ENCODE measurements at regions not wholly inside any gene's neighbourhood (a gene's known extent, or its start where the extent isn't known, plus 50 kb on each side); places are given as distances from the start of the nearest gene placed in this dataset.
"Not testable (repeated sequence)": the region's sequence is repeated elsewhere in the genome, so short reads cannot be mapped to it uniquely, and the experiment has no call there.

DNA sequence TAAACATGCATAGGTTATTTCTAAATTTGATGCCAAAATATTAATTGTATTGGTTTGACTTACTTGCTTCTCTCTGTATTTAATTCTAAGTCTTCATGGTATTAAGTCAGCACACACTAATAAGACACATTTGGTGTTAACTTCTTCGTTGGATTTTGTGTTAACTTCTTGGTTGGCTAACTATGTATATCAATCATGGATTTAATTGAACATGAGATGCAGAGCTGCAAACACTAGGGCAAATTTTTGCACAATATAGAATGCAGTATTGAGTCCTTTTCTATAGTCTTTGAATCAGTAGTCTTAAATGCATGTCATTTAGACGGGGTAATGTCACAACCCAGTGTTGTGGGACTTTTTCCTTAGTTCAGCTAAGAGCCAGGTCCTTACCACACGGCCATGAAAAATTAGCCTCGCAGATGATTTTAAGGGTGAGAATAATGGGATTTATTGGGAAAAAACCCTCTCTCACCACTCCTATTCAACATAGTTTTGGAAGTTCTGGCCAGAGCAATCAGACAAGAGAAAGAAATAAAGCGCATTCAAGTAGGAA, 142.9 kb upstream of the TRIM24 start:
- DNase-seq (ENCODE audit: low spot score) = no peak

DNA sequence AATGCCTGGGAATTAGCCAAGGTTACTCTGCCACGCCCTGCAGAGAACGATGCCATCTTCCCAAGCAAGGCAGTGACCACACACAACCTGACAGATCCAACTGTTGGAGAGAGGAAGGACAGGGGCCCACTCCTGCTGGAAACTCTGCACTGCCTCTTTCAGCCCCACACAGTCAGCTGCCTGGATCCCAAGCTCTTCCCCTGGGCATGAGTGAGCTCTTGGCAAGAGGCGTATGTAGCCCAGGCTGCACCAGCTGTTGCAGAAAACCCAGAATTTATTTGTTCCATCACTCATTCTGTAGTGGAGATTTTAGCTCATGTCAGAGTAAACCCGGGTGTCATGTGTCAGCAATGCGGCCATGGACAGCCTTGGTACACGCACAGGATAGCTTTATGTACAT, 135.1 kb upstream of the TRIM24 start:
- no peak for DNase-seq (ENCODE audit: low spot score)

DNA sequence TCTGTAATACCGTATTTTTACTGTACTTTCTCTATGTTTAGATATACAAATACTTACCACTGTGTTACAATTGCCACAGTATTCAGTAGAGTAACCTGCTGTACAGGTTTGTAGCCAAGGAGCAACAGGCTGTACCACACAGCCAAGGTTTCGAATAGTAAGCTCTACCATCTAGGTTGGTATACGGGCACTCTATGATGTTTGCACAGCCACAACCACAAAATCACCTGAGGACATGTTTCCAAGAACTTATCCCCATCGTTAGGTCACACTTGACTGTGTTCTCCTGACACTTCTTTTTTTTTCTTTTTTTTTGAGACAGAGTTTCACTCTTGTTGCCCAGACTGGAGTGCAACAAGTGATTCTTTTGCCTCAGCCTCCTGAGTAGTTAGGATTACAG, 134.6 kb upstream of the TRIM24 start:
- DNase-seq (ENCODE audit: low spot score) = no peak

GRCh38 chr7:138328215-138328614, 131.8 kb upstream of the TRIM24 start:
- DNase-seq (ENCODE audit: low spot score) = peak; percentile 13

DNA sequence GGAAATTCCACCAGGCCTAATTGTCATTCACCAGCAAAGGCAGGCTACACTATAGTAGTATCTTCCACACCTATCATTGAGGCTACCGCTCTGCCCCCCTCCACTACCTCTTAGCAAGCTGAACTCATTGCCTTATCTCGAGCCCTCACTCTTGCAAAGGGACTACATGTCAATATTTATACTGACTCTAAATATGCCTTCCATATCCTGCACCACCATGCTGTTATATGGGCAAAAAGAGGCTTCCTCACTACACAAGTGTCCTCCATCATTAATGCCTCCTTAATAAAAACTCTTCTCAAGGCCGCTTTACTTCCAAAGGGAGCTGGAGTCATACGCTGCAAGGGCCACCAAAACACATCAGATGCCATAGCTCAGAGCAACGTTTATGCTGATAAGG, 127.2 kb upstream of the TRIM24 start:
- DNase-seq (ENCODE audit: low spot score) = not testable (repeated sequence)

- peak; percentile 84 for DNase-seq (ENCODE audit: low spot score)
These were observed 121.7 kb upstream of the TRIM24 start for GRCh38 chr7:138338361-138338760.

DNA sequence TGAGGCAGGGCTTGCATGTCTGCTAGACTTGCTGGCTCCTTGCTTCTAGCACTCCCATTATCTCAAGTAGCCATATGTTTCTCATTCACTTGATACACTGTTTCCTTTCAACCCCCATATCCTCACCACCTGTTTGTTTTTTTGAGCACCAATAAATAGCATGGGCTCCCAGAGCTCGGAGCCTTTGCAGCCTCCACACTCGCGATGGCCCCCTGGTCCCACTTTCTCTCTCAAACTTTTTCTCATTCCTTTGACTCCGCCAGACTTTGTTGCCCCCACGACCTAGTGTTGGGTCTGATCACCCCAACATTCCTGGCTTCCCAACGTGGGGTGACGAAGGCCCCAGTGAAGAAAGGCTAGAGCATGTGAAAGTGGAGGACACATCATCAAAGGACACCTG, 120.8 kb upstream of the TRIM24 start:
- not testable (repeated sequence) for DNase-seq (ENCODE audit: low spot score)

DNA sequence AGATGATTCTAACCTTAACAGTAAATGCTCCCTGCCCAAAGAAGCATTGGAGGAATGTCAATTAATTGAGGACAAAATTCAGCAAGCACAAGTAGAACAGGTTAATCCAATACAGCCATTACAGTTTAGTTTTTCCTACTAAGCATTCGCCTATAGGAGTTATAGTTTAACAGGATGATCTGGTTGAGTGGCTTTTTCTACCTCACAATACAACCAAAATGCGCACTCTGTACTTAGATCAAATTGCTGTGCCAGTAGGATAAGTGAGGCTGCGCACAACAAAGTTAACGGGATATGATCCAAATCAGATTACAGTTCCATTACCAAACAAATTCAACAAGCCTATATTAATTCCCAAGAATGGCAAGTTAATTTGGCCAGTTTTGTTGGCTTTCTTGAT, 117.1 kb upstream of the TRIM24 start:
- DNase-seq (ENCODE audit: low spot score) = no peak

GRCh38 chr7:138345567-138345966, 114.5 kb upstream of the TRIM24 start:
- no peak for DNase-seq (ENCODE audit: low spot score)

DNA sequence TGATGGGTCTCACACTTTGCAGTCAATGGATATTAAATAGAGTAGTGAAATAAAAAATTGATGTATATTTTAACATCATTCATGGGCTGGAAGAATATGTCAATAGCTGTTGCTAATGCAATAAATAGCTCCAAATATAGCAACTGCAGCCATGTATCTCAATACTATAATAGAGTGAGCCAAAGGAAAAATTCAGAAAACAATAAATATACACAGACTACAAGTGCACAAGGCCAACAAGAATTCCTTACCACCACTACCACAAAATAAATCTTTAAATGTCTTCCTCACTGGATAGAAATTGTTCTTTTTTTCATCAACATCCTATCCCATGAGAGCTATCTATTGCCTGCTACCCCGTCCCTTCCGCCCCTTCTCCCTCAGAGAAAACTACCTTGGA, 113.1 kb upstream of the TRIM24 start:
- no peak for DNase-seq (ENCODE audit: low spot score)

GRCh38 chr7:138349841-138350700, 110.0 kb upstream of the TRIM24 start:
- DNase-seq (ENCODE audit: low spot score) = no peak

DNA sequence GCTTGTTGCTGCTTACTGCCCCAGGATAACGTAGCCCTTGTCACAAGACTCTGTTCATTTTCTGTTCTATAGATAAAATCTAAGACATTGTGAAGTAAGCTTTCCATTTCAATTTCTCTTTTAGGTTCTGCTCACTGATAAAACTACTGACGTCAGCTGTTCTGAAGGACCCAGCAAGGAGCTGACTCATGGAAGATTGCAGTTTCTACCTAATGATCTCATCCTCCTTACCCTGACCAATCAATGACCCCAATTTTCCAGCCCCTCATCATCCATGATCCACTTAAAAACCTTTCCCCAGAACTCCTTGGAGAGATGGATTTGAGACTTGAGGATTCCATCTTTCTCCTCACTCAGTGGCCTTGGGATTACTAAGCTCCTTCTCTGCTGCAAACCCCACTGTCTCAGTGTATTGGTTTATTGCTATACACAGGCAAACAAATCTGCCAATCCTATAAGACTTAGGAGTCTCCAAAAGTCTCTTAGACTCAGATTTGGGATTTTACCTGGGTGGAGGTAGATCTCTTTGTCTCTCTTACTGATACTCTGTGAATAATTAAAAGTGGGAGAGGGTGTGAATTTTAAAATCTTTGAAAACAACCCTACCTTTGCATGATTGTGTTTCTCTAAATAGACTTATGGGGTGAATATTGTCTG, 109.2 kb upstream of the TRIM24 start:
- peak; percentile 9 for DNase-seq (ENCODE audit: low spot score)

DNA sequence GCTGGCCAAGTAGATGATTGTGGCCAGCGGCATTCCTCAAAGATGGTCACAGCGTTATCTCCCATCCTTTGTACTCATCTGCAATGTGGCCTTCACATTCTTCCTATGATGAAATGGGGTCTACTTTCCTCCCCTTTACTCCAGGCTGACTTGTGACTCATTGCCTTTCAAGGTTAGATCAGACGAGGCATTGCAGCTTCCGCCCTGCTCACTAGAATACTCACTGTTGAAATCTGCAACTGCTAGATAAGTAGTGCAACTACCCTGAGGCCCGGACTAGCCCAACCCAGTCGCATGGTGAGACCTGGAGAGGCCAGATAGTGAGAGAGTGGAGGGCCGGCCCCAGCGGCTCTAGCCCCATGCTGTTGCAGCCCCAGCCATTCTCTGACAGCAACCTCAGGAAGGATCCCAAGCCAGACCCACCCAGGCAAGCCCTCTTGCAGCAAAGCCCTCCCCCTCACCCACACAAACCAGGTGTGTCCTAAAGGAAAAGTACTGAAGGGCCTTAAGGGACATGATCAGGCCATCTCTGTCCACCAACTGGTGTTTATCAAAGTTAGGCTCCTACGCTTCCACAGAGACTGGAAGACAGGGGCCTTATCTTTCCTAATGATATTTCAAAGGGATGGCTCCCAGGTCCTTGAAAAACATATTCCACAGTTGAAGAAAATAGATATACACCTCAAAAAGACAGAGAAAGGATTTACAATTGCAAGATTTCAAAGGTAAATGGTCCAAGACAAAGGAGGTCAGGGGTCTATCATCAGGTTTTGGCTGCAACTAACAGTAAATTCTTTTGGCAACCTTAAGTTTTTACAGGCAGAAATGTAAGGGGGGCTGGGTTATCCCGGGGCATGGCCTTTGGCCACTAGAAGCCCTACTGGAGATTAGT, 107.2 kb upstream of the TRIM24 start:
- no peak for DNase-seq (ENCODE audit: low spot score)

- DNase-seq (ENCODE audit: low spot score) = no peak
These were observed 106.0 kb upstream of the TRIM24 start for GRCh38 chr7:138354066-138354465.

- DNase-seq (ENCODE audit: low spot score) = no peak
These were observed 104.8 kb upstream of the TRIM24 start for GRCh38 chr7:138355254-138355653.

- no peak for DNase-seq (ENCODE audit: low spot score)
These were observed 101.2 kb upstream of the TRIM24 start for GRCh38 chr7:138358850-138359341.

DNA sequence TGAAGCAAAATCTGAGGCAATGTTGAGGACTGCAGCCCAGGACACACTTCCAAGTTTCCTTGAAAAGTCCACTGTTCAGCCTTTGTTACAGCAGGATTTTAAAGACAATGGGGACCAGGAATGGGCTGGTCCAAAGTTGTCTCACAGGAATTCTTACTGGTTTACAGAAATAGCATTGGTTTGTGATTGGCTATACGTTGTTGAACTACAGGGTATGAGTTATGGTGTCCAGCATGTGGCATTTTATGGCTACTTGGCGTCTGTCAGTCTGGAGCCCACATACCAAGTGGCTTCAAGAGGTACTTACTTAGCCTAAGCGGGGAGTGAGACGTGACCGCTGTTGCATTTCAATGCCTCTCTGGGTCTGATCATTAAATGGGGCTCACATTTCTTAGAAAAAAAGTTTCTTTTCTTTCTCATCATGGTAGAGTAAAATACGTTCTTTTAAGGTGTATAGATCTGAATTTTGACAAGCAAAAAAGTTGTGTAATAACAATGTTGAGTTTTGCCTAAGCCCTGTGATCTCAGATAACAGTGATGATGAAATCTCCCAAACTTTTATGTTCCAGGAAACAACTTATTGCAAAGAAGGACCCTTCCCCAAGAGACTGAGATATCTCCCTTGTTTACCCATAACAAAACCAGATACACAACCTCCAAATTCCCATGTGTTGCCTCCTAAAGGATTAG, 100.0 kb upstream of the TRIM24 start:
- DNase-seq (ENCODE audit: low spot score) = peak; percentile 34

DNA sequence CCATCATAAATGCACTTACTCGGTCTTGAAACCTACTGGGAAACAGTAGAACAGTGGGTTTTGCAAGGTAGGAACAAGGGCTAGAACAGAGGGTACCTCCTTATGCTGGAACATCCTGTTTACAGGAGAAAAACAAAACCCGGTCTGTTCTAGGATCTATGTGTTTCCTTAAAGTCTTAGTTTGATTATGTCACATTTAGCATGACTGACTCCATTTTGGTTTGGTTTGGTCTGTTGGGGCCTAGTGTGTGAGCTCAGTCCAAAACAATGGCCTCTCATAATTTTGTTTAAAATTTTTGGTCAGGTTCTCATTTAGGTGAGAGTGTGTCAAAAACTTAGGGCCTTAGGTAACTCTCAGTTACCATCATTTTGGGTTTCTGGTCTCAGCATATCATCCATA, 96.3 kb upstream of the TRIM24 start:
- DNase-seq (ENCODE audit: low spot score) = no peak

GRCh38 chr7:138366137-138366536, 93.9 kb upstream of the TRIM24 start:
- not testable (repeated sequence) for DNase-seq (ENCODE audit: low spot score)

- not testable (repeated sequence) for DNase-seq (ENCODE audit: low spot score)
These were observed 93.4 kb upstream of the TRIM24 start for GRCh38 chr7:138366676-138367075.

DNA sequence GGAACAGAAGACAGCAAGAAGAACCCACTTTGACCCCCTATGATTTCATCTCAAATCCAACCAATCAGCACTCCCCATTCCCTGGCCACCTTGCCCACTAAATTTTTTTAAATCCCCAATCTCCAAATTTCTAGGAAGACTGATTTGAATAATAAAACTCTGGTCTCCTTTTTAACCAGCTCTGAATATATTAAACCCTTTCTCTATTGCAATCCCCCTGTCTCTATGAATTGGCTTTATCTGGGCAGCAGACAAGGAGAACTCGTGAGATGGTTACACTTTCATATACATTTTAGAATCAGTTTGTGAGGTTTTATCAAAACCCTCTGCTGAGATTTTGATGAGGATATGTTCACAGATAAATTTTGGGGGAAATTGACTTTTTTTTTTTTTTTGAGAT, 90.3 kb upstream of the TRIM24 start:
- DNase-seq (ENCODE audit: low spot score) = no peak
